CD4-positive, alpha-beta T cell (primary cell): ENCODE measurements at regions not wholly inside any gene's neighbourhood (a gene's known extent, or its start where the extent isn't known, plus 50 kb on each side); places are given as distances from the start of the nearest gene placed in this dataset.

Experiments used
- ATAC-seq: fragments of 200-7000 bp; cut with Tn5 transposase; one replicate; pipeline ENCODE4 v1.10.0; 2022; ENCODE audit warnings: mild to moderate bottlenecking; ENCODE audit not compliant: poor library complexity
- CTCF ChIA-PET: fragments of 350-600 bp; sonication (Branson Sonifier 250); formaldehyde crosslinking; loops from one replicate; lab custom pipeline; 2021; ENCODE audit warnings: antibody characterized with exemption, inconsistent platforms; lab: Charles Lee
- POLR2A ChIA-PET: fragments of 350-600 bp; sonication (Branson Sonifier 250); formaldehyde crosslinking; loops from one replicate; lab custom pipeline; 2021; ENCODE audit warnings: antibody characterized with exemption, inconsistent platforms; lab: Charles Lee
- DNase-seq, 14 experiments: peaks; one replicate each; pipeline ENCODE4 v3.0.0-alpha.2; 2013 to 2020; ENCODE audit warnings: mixed read lengths in 2 of 14
- H3K27ac ChIP-seq, 2 donors: one replicate each; pipeline versions ENCODE4 v1.5.1 to v1.7.0; 2013; ENCODE audit warnings: low read length in 2 of 2, low read depth in 1 of 2, mild to moderate bottlenecking in 1 of 2
- H3K27me3 ChIP-seq, 2 experiments: 1 replicate in 1 of 2; 2 replicates in 1 of 2; pipeline versions ENCODE4 v1.6.1 to v1.7.0; 2013; ENCODE audit warnings: low read length in 2 of 2, control low read depth in 1 of 2, mild to moderate bottlenecking in 1 of 2, moderate library complexity in 1 of 2; ENCODE audit not compliant: insufficient read depth in 2 of 2, control insufficient read depth in 1 of 2
- H3K36me3 ChIP-seq: one replicate; pipeline ENCODE4 v1.6.1; 2013; ENCODE audit warnings: low read length, control low read depth; ENCODE audit not compliant: insufficient read depth
- H3K4me1 ChIP-seq: one replicate; pipeline ENCODE4 v1.6.1; 2013; ENCODE audit warnings: low read length, control low read depth; ENCODE audit not compliant: insufficient read depth
- H3K4me3 ChIP-seq: one replicate; pipeline ENCODE4 v1.5.1; 2013; ENCODE audit warnings: mild to moderate bottlenecking, low read length, moderate library complexity
- H3K9me3 ChIP-seq, 2 experiments: 1 replicate in 1 of 2; 2 replicates in 1 of 2; pipeline versions ENCODE4 v1.6.1 to v1.7.0; 2013; ENCODE audit warnings: low read length in 2 of 2, mild to moderate bottlenecking in 2 of 2, control low read depth in 1 of 2, moderate library complexity in 1 of 2; ENCODE audit not compliant: control insufficient read depth in 1 of 2, insufficient read depth in 1 of 2
- H3K27ac Mint-ChIP-seq: one replicate; pipeline ENCODE4 v1.8.0; 2020; ENCODE audit warnings: mixed read lengths
- H3K27me3 Mint-ChIP-seq: one replicate; pipeline ENCODE4 v1.8.0; 2021; ENCODE audit warnings: mixed read lengths
- H3K36me3 Mint-ChIP-seq: one replicate; pipeline ENCODE4 v1.8.0; 2021; ENCODE audit warnings: low read depth, mixed read lengths
- H3K4me1 Mint-ChIP-seq: one replicate; pipeline ENCODE4 v1.8.0; 2021; ENCODE audit warnings: low read depth, mixed read lengths
- H3K4me3 Mint-ChIP-seq: one replicate; pipeline ENCODE4 v1.8.0; 2020; ENCODE audit warnings: mild to moderate bottlenecking, mixed read lengths
- H3K9me3 Mint-ChIP-seq: one replicate; pipeline ENCODE4 v1.8.0; 2020; ENCODE audit warnings: mixed read lengths
- CTCF ChIP-seq: fragments of 200-600 bp; IDR thresholded peaks from one replicate; pipeline ENCODE4 v1.8.0; 2022; ENCODE audit warnings: antibody characterized with exemption, mild to moderate bottlenecking
- intact Hi-C, 2 experiments: fragments of 100-400 bp; cut with DNase I in 1 of 2; cut with micrococcal nuclease in 1 of 2; formaldehyde crosslinking; loops; one replicate each; pipeline versions ENCODE4 v1.15.1 to v1.9.0; 2023 to 2025; cut with DNase I, micrococcal nuclease

DNA sequence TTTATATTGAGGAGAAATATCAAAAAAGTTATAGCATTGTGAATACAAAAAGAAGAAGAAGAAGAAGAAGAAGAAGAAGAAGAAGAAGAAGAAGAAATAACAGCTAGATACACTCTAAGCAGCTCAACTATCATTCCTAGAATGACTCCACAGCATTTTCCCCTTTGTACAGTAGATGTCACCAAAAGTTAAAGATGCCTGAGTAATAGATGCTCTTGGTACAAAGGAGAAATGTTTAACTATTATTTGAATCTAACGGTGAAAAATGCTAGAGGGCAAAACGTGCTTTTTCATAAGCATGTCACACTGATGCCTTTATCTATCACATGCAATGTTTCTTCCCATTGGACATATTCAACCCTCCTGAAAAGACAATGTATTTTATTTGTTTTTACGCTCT is 178.4 kb upstream of the GPRIN3 start:
- intact Hi-C loops: loop anchor here in 1 of 2 experiments (10.0 kb wide), 1 partner anchor 419 kb away; no protein-coding TSS in a partner anchor
- no peak for ATAC-seq
- Histone ChIP-seq H3K9me3 (peaks cover 0 to 3% of the 10 kb centered on the region in 2 experiments), H3K27me3 (no peaks in the 10 kb centered on the region), H3K36me3 (no peaks in the 10 kb centered on the region), H3K4me3 (no peak overlapping the region), H3K4me1 (no peaks in the 10 kb centered on the region), H3K27ac (no peak overlapping the region)
- POLR2A ChIA-PET: no interaction called here
- CTCF ChIA-PET: interaction anchor here (1.0 kb wide), 1 partner anchor 73 kb away, joined by 3 read pairs; no protein-coding TSS in a partner anchor
- Mint-ChIP-seq H3K27me3 (no peaks in the 10 kb centered on the region), H3K9me3 (no peaks in the 10 kb centered on the region), H3K4me1 (no peaks in the 10 kb centered on the region), H3K4me3 (no peak overlapping the region), H3K27ac (no peak overlapping the region), H3K36me3 (no peaks in the 10 kb centered on the region)
- no peak for TF ChIP-seq CTCF
- DNase-seq: no peak

DNA sequence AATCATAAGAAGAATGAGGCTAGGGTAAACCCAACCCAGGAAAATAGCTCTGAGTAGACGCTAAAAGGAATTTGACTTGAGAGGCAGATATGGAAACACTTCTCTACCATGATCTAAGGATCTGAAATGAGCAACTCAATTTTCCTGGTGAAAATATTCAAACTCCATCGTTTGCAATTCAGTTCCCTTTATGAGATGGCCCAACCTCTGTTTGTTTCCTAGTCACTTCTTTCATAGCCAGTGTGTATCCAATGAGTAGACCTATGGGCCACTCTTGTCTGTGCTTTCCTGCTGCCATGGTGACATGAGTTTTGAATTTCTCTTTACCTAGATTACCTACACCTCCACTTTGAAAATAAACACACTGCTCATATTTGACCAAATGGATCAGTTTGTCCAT is 176.2 kb upstream of the GPRIN3 start:
- Histone ChIP-seq H3K4me3 (no peak overlapping the region), H3K36me3 (no peaks in the 10 kb centered on the region), H3K27ac (no peak overlapping the region), H3K4me1 (no peaks in the 10 kb centered on the region), H3K27me3 (no peaks in the 10 kb centered on the region), H3K9me3 (no peaks in the 10 kb centered on the region)
- intact Hi-C loops: loop anchor here in 1 of 2 experiments (10.0 kb wide), 1 partner anchor 421 kb away; no protein-coding TSS in a partner anchor
- no peak overlapping the region for H3K4me3 Mint-ChIP-seq
- no peaks in the 10 kb centered on the region for H3K27me3 Mint-ChIP-seq
- ChIA-PET CTCF (no interaction called here), POLR2A (no interaction called here)
- no peaks in the 10 kb centered on the region for H3K9me3 Mint-ChIP-seq
- no peaks in the 10 kb centered on the region for H3K36me3 Mint-ChIP-seq
- no peak for TF ChIP-seq CTCF
- no peak for ATAC-seq
- DNase-seq: no peak
- no peak overlapping the region for H3K27ac Mint-ChIP-seq
- no peaks in the 10 kb centered on the region for H3K4me1 Mint-ChIP-seq

DNA sequence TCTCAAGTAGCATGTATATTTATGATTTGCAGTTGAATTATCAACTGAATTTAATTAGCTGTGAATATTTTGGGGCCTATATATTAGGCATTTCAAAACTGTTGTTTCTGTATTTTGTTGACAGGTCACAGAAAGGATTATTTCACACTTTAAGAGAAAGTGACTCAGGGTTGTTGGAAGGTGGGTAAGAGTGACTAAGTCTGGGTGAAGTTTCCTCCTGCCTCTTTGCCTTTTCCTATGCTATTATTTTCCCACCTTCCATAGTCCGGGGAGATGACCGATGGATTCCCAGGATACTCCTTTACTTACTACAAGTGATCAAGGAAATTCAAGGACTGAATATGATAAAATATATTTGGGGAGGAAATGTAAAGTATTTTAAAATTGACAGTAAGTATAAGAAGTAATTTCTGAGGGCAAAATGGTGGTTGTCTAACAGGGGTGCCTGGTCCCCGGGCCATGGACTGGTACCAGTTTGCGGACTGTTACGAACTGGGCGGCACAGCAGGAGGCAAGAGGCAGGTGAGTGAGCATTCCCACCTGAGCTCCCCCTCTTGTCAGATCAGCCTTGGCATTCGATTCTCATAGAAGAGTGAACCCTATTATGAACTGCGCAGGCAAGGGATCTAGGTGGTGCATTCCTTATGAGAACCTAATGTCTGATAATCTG is 175.5 kb upstream of the GPRIN3 start:
- ATAC-seq (no peak), DNase-seq (no peak)
- Histone ChIP-seq H3K27me3 (no peaks in the 10 kb centered on the region), H3K9me3 (no peaks in the 10 kb centered on the region), H3K36me3 (no peaks in the 10 kb centered on the region), H3K4me3 (no peak overlapping the region), H3K4me1 (no peaks in the 10 kb centered on the region), H3K27ac (no peak overlapping the region)
- H3K4me1 Mint-ChIP-seq: no peaks in the 10 kb centered on the region
- intact Hi-C loops: loop anchor here in 1 of 2 experiments (10.0 kb wide), 1 partner anchor 422 kb away; no protein-coding TSS in a partner anchor
- no peaks in the 10 kb centered on the region for H3K36me3 Mint-ChIP-seq
- no peak overlapping the region for H3K4me3 Mint-ChIP-seq
- ChIA-PET POLR2A (no interaction called here), CTCF (no interaction called here)
- H3K27me3 Mint-ChIP-seq: no peaks in the 10 kb centered on the region
- no peak for TF ChIP-seq CTCF
- no peak overlapping the region for H3K27ac Mint-ChIP-seq
- no peaks in the 10 kb centered on the region for H3K9me3 Mint-ChIP-seq
